ENCODE measurements at regions not wholly inside any gene's neighbourhood (a gene's known extent, or its start where the extent isn't known, plus 50 kb on each side); places are given as distances from the start of the nearest gene placed in this dataset.

GRCh38 chr7:131098527-131098926, 229.1 kb upstream of the MKLN1 start:
- no peaks in the 10 kb centered on the region for H3K9me3 ChIP-seq (ENCODE audit: control insufficient read depth in 1 of 2, insufficient read depth in 1 of 2, low read depth in 1 of 2, low read length in 2 of 2)
- no peak overlapping the region for H3K4me3 ChIP-seq (replicated peaks in 1 of 2; ENCODE audit: low read depth in 1 of 2, low read length in 2 of 2)
- peaks cover 84% of the 10 kb centered on the region for H3K79me2 ChIP-seq (ENCODE audit: insufficient read depth, low read length)
- ChIA-PET CTCF (no interaction called here), RAD21 (ENCODE audit: low non-redundant PET in 1 of 2, low total read pairs in 2 of 2, uncharacterized antibody in 2 of 2, unreplicated experiment in 2 of 2) (no interaction called here), POLR2A (no interaction called here)
- DNase-seq (ENCODE audit: low read depth, low spot score) = no peak
- H3K27me3 ChIP-seq (ENCODE audit: insufficient read depth, low read length) = no peaks in the 10 kb centered on the region
- H3K9ac ChIP-seq (ENCODE audit: low read length) = no peak overlapping the region
- no peak overlapping the region for H2AFZ ChIP-seq (ENCODE audit: low read depth, low read length, poor library complexity, severe bottlenecking)
- no peak overlapping the region for H3K27ac ChIP-seq (ENCODE audit: low read depth, low read length)
- ATAC-seq = no peak
- TF ChIP-seq EGR1 (IDR thresholded peaks at IDR 0.05; ENCODE audit: low read depth) = no peak
- TF ChIP-seq CBX3 (IDR thresholded peaks at IDR 0.05; ENCODE audit: low read depth) = no peak
- TF ChIP-seq SP1 (IDR thresholded peaks at IDR 0.05; ENCODE audit: low read depth) = no peak
- TF ChIP-seq, protein P1, sequence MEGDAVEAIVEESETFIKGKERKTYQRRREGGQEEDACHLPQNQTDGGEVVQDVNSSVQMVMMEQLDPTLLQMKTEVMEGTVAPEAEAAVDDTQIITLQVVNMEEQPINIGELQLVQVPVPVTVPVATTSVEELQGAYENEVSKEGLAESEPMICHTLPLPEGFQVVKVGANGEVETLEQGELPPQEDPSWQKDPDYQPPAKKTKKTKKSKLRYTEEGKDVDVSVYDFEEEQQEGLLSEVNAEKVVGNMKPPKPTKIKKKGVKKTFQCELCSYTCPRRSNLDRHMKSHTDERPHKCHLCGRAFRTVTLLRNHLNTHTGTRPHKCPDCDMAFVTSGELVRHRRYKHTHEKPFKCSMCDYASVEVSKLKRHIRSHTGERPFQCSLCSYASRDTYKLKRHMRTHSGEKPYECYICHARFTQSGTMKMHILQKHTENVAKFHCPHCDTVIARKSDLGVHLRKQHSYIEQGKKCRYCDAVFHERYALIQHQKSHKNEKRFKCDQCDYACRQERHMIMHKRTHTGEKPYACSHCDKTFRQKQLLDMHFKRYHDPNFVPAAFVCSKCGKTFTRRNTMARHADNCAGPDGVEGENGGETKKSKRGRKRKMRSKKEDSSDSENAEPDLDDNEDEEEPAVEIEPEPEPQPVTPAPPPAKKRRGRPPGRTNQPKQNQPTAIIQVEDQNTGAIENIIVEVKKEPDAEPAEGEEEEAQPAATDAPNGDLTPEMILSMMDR (IDR thresholded peaks at IDR 0.05 in 2 of 3, conservative IDR thresholded peaks at IDR 0.05 in 1 of 3; ENCODE audit: borderline replicate concordance in 1 of 3, insufficient read depth in 1 of 3, low read depth in 2 of 3, low read length in 2 of 3) = no peak
- no peak for TF ChIP-seq POLR2AphosphoS5 (IDR thresholded peaks at IDR 0.05; ENCODE audit: low read depth, low read length)
- no peak for TF ChIP-seq EZH2phosphoT487 (IDR thresholded peaks at IDR 0.05; ENCODE audit: borderline replicate concordance)
- TF ChIP-seq POLR2A (IDR thresholded peaks at IDR 0.05; ENCODE audit: borderline replicate concordance, extremely low read depth, insufficient read depth, insufficient read length) = no peak
- TF ChIP-seq, protein P2, sequence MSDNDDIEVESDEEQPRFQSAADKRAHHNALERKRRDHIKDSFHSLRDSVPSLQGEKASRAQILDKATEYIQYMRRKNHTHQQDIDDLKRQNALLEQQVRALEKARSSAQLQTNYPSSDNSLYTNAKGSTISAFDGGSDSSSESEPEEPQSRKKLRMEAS (IDR thresholded peaks at IDR 0.05) = no peak
- TF ChIP-seq JUND (IDR thresholded peaks at IDR 0.05) = no peak
- no peak for TF ChIP-seq ZBTB33 (IDR thresholded peaks at IDR 0.05; ENCODE audit: extremely low read depth, insufficient replicate concordance, low read length)
- BruUV-seq (replicated peaks) = no TSS peak
- no peak overlapping the region for H3K4me2 ChIP-seq (ENCODE audit: low read length)
- no peaks in the 10 kb centered on the region for H3K4me1 ChIP-seq (ENCODE audit: control insufficient read depth in 1 of 2, insufficient read depth in 2 of 2, low read length in 2 of 2)
- peaks cover 2 to 13% of the 10 kb centered on the region in 2 experiments; a peak in 1 of 4 replicates for H3K36me3 ChIP-seq (ENCODE audit: control insufficient read depth in 1 of 2, insufficient read depth in 2 of 2, low read length in 2 of 2)
- intact Hi-C loops (cut with micrococcal nuclease) = no loop called here
- H3K9me2 ChIP-seq (ENCODE audit: insufficient read depth) = no peaks in the 10 kb centered on the region
- no peaks in the 10 kb centered on the region; the same call in 1 of the 2 replicates for H4K20me1 ChIP-seq (ENCODE audit: insufficient read depth)
